Activated gamma-delta T cell treated with Interleukin-2 at 50 U/mL for 16 hours (primary cell): ENCODE measurements at regions not wholly inside any gene's neighbourhood (a gene's known extent, or its start where the extent isn't known, plus 50 kb on each side); places are given as distances from the start of the nearest gene placed in this dataset.
"Not testable (repeated sequence)": the region's sequence is repeated elsewhere in the genome, so short reads cannot be mapped to it uniquely, and the experiment has no call there.

Experiments used
- DNase-seq: peaks from one replicate; pipeline ENCODE4 v3.0.0-alpha.2; 2020

GRCh38 chr10:28354511-28354910, 51.6 kb upstream of the MPP7 start:
- DNase-seq = no peak

- DNase-seq = no peak
Measured at GRCh38 chr10:28355376-28355775, 52.5 kb upstream of the MPP7 start.

- DNase-seq = no peak
Measured at GRCh38 chr10:28359334-28359733, 56.5 kb upstream of the MPP7 start.

- DNase-seq = no peak
Measured at GRCh38 chr10:28360175-28360574, 57.3 kb upstream of the MPP7 start.

GRCh38 chr10:28363376-28363775, 60.5 kb upstream of the MPP7 start:
- DNase-seq = no peak

GRCh38 chr10:28365840-28366239, 63.0 kb upstream of the MPP7 start:
- no peak for DNase-seq

- DNase-seq = no peak
Measured at GRCh38 chr10:28366994-28367393, 64.1 kb upstream of the MPP7 start.

- no peak for DNase-seq
Measured at GRCh38 chr10:28367413-28367812, 64.5 kb upstream of the MPP7 start.

- peak; percentile 59 for DNase-seq
Measured at GRCh38 chr10:28367929-28368484, 65.1 kb upstream of the MPP7 start.

GRCh38 chr10:28370107-28370835, 67.4 kb upstream of the MPP7 start:
- DNase-seq = no peak

- not testable (repeated sequence) for DNase-seq
Measured at GRCh38 chr10:28371638-28372037, 68.8 kb upstream of the MPP7 start.

- no peak for DNase-seq
Measured at GRCh38 chr10:28374036-28374435, 71.2 kb upstream of the MPP7 start.

GRCh38 chr10:28375399-28376354, 72.8 kb upstream of the MPP7 start:
- DNase-seq = no peak

GRCh38 chr10:28378986-28379585, 76.2 kb upstream of the MPP7 start:
- no peak for DNase-seq

GRCh38 chr10:28381466-28381865, 78.6 kb upstream of the MPP7 start:
- DNase-seq = no peak

GRCh38 chr10:28381903-28382347, 79.1 kb upstream of the MPP7 start:
- peak; percentile 88 for DNase-seq

- DNase-seq = no peak
Measured at GRCh38 chr10:28382525-28383269, 79.8 kb upstream of the MPP7 start.

GRCh38 chr10:28384557-28384956, 81.7 kb upstream of the MPP7 start:
- no peak for DNase-seq

GRCh38 chr10:28385748-28386502, 83.1 kb upstream of the MPP7 start:
- no peak for DNase-seq

GRCh38 chr10:28386503-28386868, 83.6 kb upstream of the MPP7 start:
- DNase-seq = no peak

- no peak for DNase-seq
Measured at GRCh38 chr10:28387140-28387539, 84.3 kb upstream of the MPP7 start.

GRCh38 chr10:28391283-28391682, 88.4 kb upstream of the MPP7 start:
- no peak for DNase-seq
